GM18520 (cell line): ENCODE measurements at regions not wholly inside any gene's neighbourhood (a gene's known extent, or its start where the extent isn't known, plus 50 kb on each side); places are given as distances from the start of the nearest gene placed in this dataset.
"Not testable (repeated sequence)": the region's sequence is repeated elsewhere in the genome, so short reads cannot be mapped to it uniquely, and the experiment has no call there.

Experiments
- ATAC-seq: cut with Tn5 transposase; IDR thresholded peaks from one replicate; pipeline ENCODE4 v1.9.1; 2021; ENCODE audit not compliant: unreplicated experiment

DNA sequence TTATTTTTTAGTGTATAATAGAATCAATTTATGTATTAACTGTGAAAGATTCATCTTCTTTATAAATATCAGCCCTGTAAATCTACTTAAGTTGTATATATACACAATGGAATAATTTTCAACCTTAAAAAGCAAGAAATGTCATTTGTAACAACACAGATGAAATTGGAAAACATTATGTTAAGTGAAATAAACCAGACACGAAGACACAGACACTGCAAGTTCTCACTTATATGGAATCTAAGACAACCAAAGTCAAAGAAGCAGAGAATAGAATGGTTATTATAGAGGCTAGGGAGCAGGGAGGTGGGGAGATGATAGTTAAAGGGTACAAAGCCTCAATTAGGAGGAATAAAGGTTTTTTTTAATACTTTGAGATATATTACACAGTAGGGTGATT is 1404.4 kb downstream of the HACE1 start:
- no peak for ATAC-seq

DNA sequence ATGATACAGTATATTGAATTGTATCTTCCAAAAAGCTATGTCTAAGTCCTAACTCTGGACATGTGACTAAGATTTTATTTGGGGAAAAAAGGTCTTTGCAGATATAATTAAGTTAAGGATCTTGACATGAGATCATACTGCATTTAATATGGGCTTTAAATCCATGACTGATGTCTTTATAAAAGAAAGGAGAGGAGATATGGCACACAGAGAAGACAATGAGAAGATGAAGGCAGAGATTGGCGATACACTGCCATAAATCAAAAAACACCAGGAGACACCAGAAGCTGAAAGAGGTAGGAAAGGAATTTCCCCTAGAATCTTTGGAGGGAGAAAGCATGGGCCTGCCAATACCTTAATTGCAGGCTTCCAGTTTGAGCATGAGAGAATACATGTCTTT is 1450.2 kb downstream of the HACE1 start:
- ATAC-seq: no peak

DNA sequence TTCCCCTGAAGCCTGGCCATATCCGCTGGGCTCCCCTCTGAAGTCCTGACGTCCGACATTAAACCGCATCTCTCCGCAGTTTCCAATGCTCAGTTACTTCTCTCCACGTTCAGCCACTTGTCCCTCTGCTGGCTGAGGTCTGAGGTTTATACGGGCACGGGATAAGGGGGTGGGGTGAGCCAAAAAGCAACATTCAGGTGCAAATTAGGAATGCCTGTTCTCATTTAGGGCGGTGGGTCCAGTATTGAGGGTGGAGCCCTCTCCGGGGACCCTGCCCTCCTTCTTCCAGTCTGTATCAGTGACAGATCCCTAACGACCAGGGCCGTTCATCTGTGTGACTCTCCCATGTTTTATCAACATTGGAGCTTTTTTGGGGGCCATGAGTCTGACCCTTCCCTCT is 1454.4 kb downstream of the HACE1 start:
- ATAC-seq: no peak

DNA sequence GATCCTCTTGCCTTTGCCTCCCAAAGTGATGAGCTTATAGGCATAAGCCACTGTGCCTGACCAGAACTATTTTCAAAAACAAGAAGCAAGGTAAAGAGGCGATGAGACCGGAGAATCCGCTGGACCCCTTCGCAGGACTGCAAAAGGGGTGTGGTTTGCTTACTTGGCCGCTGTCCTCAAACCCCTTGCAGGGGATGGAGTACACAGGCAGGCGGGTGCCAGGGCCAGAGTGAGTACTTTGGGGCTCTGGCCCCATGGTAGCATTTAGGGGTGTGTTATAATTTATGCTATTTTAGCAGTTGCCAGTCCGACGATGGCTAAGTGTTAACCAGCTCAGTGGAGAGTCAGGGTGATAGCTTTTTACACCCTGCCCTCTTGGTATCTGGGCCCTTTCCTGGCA is 1454.9 kb downstream of the HACE1 start:
- no peak for ATAC-seq

DNA sequence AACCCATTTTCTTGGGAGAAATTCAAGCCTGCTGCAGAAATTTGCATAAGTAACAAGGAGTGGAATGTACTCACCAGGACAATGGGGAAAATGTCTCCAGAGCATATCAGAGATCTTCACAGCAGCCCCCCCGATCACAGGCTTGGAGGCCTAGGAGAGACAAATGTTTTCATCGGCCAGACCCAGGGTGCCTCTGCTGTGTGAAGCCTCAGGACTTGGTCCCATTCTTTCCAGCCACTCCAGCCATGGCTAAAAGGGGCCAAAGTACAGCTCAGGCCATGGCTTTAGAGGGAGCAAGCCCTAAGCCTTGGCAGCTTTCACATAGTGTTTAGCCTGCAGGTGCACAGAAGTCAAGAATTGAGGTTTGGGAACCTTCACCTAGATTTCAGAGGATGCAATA is 1463.0 kb downstream of the HACE1 start:
- no peak for ATAC-seq

DNA sequence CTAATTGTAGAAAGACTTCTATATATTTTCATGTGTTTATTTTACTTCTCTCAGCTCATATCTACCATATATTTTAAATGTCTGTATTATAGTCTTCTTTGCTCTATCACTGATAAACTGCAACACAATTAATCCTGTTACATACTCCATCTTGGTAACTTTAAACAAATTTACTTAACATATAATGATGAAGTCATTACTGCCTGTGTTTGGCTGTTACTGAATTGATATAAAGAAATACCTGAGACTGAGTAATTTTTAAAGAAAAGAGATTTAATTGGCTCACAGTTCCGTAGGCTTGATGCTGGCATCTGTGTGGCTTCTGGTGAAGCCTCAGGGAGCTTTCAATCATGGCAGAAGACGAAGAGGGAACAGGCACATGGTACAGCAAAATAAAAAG is 1480.4 kb downstream of the HACE1 start:
- no peak for ATAC-seq

DNA sequence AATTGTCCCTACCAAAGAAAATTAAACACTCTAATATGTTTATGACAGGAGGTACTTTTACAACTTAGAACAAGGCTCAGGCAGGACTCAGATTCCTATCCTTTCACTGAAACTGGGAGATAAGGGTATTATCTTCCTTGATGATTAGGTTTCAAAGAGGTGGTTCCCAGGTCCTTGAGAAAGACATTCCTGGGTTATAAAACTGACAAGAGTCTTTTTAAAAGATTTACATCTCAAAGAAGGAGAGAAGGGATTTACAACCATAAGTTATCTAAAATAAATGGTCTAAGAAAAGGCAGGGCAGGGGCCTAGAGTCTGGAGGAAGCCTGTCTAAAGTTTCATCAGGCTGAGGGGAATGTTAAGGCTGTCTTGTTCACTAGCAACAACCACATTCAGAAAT is 1492.5 kb downstream of the HACE1 start:
- no peak for ATAC-seq

DNA sequence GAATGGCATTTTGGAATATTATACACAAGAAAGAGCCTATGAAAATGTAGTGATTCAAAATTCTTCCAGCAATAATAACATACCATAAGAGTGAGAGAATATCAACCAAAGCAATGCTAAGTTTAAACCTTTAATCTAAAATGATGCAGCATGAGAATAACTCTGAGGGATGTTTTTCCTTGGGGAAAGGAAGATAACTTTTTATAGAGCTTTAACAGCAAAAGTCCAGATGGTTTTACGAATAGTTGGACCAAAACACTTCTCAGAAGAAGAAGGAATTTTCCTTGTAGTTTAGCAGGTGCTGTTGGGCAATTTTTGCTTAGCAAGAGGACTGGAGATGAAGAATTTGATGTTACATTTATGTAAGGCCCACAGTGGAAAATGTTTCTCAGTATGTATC is 1503.2 kb downstream of the HACE1 start:
- no peak for ATAC-seq

DNA sequence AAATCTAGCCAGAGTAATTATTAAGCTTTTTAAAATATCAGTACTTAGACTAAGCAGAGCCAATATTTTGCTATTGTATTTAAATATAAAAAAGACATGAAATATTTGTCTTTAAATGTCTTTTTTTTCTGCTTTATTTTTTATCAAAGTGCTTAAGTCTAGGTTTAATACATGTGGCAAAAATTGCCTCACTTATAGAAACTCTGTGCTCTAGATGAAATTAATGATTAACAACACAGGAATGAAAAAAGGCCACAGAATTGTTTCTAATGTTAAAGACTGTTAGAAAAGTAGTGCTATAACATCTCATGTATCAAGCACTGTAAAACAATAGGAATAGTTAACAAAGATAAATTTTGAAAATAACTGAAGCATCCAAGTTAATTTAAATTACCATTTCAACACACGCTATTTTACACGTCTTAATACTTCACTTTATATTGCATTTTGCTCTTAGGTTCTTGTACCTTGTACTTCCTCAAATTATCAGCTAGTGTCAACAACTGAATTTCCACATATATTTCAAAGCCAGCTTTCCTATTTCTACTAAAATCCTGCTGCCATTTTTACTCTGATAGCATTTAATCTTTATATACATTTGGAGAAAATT is 1515.1 kb downstream of the HACE1 start:
- ATAC-seq: no peak

DNA sequence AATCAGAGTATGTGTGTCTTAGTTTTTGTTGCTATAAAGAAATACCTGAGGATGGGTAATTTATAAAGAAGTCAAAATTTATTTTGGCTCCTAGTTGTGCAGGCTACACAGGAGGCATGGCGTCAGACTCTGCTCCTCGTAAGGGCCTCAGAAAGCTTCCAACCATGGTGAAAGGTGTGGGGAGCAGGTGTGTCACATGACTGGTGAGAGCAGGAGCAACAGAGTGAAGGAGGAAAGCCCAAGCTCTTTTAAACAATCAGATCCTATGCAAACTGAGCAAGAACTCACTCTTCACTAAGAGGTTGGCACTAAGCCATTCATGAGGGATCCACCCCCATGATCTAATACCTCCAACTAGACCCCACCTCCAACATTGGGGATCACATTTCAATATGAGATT is 1524.3 kb downstream of the HACE1 start:
- no peak for ATAC-seq

DNA sequence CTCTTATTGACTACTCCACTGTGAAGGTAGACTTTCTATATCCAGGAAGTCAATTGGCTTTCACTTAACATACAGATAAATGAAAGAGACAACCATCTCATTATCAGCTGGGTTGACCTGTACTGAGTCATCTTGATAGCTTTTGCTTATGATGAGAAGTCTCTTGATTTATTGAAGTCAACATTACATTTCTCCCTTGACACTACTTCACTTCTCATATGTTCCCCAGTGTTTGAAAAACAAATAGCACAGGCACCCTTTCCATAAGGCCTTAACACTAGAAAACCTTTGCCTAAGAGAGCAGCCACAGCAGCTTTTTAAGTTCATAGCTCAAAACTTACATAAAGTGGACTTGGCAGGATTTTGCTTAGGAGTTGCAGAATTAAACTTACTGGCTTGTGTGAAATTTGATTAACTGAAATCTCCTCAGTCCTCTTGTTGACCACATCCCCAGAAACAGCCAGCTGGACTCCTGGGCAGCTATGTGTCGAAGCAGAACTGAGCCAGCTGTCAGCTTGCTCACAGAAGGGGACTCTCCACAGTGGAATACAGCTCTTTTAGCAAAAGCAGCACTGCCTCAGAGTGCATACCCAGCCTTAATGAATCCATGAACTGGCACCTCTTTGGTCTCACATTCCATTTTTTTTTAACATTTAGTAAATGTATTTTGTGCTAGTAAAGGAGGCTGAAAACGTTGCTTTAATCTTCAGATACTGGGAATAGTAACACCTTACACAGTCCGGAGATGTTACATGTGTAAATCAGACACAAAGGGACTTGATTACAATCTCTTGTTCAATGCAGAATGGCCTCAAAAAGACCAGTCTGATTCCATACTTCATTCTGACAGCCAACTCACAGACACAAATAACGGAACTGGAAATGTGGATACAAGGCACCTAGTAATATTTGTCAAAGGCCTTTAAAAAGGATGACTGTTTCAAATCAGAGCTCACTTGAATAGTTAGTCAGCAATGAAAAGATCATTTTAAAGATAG is 1532.7 kb downstream of the HACE1 start:
- ATAC-seq: no peak

DNA sequence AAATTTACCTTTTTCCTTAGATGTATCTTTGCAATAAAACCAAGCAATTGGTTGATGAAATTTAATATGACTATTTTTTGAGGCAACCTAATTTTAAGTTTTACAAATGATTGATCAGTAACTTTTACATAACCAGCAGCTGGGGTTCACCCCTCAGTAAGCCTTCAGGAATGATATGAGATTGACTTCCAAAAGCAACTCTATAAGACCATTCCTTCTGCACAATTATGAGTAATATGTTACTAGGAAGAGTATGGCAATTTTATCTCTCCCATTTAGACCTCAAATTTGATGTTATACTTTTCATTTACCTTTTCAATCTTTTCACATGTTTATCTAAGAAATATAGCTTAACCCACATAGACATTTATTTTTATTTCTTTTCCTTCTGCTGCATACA is 1546.3 kb downstream of the HACE1 start:
- ATAC-seq: no peak

DNA sequence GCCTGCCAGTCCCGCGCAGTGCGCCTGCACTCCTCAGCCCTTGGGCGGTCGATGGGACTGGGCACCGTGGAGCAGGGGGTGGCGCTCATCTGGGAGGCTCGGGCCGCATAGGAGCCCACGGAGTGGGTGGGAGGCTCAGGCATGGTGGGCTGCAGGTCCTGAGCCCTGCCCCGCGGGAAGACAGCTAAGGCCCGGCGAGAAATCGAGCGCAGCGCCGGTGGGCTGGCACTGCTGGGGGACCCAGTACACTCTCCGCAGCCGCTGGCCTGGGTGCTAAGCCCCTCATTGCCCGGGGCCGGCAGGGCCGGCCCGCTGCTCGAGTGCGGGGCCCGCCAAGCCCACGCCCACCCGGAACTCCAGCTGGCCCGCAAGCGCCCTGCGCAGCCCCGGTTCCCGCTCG is 1565.3 kb downstream of the HACE1 start:
- not testable (repeated sequence) for ATAC-seq

DNA sequence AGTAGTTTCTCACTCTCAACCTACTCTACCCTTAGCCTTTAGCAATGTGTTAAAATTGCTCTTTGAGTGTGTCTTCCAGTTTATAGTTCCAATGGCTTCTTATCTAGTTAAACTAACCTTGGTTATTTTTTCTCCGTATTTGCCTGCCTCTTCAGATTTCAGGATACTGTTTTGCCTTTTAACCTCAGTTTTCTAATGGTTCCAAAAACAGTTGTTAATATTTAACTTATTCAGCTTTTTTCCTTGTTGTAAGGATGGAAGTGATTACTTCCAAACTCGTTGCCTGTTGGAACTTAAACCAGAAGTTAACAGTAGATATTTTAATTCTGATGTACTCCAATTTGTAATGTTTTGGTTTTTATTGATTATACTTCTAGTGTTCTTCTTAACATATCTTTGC is 1574.9 kb downstream of the HACE1 start:
- no peak for ATAC-seq

DNA sequence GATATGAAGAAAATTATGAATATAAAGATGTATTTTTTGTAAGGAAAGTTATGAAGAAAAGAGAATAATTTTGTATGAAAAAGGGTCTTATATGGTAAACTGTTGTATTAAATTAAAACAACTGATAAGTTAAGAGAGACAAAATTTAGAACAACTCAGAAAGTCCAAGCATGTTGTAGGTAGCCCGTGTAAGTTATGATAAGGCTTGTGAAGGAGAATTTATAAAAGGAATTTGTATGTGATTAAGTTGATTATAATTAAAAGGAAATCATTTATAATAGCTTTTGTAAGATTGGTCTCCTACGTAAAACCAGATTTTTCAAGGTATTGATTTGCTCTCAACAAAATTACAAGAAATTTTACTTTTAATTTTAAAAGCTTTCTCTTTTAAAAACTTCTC is 1579.3 kb downstream of the HACE1 start:
- ATAC-seq: no peak

DNA sequence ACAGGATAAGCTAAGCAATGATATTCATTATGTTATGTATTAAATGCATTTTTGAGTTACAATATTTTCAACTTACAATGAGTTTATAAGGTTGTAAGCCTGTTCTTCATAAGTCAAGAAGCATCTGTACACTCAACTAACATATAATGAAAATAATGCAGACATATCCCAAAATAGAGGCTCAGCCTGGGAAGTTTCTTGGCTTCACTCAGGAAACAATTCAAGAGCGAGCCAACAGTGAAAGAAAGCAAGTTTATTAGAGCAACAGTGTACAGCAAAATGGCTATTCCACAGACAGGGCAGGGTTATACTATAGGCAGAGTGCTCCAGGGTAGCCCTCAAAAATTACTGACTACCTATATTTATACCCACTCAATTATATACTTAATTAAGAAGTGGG is 1581.8 kb downstream of the HACE1 start:
- ATAC-seq: no peak

DNA sequence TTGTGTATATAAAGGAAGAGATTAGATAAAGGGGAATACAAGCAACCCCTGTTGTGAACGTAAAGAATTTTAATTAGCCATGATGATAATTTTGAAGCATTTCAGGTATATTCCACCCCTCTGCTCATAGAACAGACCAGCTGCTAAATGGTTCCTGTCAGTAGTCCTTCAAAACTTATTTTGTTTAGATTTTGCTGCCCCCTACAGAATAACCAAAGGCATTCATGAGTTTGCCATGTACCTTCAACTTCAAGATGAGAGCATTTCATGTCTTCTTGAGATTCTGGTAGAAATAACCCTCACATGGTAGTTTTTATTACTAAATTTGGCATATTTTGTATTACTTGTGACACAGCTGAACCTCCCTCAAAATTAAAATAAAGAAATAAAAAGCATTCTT is 1586.7 kb downstream of the HACE1 start:
- no peak for ATAC-seq

DNA sequence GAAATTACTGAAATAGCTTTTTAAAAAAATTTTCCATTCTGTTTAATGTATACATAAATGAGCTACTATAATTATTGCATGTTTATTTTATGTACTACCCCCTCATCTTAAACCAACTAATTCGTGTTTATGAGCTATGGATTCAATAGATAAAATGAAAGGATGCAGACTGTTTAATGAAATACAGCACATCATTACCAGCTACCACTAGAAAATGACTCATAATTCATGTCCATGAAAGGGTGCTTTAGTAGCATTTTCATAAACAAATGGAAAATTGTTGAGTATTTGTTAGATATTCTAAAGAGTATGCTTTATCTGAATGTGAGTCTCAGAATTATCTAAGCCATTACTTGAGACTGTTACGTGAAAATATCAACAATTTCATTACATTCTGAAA is 1590.1 kb downstream of the HACE1 start:
- no peak for ATAC-seq

DNA sequence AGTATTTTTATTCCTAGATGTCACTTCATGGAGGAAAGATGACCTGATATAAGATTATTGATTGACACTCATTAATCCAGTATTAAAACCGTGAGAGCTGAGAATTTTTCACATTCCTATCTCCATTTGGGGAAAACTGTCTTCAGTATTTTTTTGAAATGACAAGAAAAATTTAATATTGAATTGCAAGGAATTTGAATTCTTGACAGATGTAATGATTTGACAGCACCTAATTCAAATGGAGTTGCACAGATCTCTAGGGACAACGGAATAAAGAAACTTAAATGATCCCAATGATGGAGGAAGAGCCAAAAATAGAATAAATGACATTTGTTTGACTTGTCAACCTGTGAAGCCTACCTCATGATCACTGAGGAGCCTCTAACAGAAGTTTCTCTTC is 1591.4 kb downstream of the HACE1 start:
- ATAC-seq: no peak

DNA sequence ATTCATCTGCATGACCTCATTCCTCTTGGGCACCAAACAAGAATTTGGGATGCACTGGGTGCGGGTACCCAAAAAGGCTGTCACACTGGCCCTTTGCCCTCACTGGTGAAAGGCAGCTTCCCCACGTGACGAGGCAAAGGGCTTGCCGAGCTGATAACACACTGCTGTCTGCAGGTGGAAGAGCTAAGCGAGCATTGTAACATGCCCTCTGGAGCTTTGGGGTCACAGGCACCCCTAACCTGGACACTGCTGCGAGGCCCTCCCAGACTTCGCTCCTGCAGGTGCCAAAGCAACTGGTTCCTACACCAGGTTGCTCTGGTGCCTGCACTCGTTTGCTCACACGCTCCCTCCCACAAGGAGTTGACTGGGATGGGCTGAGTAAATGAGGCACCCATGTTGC is 1595.7 kb downstream of the HACE1 start:
- ATAC-seq: no peak

DNA sequence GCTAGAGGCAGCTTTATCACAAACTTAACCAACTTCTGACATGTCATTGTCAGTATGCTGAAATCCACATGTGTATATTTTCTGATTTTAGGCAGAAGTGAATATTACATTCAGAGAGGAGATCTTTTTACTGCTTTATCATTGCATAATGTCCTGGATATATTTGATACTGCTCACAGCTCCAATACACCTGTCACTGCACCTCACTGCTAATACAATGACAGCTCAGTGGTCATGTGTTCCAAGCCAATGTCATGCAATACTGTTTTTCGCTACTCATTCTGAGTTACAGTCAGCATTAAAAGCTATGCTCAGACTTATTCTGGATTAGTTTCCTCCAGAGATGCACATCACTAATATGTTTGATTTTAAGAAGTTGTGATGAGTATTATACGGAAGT is 1604.6 kb downstream of the HACE1 start:
- ATAC-seq: no peak

DNA sequence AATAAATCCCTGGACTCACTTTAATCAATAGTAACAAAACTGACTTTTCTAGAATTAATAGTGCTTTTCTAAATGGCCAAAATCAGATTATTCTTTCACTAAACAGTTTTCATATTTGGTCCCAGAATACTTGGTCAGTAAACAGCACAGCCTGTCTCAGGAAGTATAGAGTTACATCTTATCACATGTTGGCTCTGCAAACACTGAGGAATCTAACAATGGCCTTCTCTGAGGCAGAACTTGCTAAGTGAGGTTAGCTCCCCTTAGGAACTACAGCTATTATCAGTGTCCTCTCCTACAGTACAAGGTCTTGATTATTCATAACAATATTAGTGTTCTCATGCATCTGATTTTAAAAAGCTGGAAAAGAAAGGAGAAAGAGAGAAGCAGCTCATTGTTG is 1622.8 kb downstream of the HACE1 start:
- ATAC-seq: no peak

DNA sequence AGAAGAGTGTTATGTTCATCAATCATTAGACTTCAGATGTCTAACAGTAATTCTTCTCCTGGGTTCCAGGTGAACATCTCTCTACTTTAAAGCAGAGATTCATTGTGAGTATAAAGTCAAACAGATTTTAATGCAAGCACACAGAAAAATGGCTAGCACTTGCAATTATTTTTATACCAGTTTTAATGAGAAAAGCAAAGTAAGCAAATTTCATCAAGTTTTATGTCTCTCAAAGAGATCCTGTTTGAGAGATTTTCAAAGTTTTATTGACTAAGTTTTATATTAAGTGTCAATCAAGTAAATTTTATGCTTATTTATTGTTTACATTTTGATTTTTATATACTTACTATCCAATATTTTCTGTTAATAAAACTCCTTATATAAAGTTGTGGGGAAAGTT is 1628.5 kb downstream of the HACE1 start:
- ATAC-seq: no peak
